ENCODE measurements at regions not wholly inside any gene's neighbourhood (a gene's known extent, or its start where the extent isn't known, plus 50 kb on each side); places are given as distances from the start of the nearest gene placed in this dataset.

DNA sequence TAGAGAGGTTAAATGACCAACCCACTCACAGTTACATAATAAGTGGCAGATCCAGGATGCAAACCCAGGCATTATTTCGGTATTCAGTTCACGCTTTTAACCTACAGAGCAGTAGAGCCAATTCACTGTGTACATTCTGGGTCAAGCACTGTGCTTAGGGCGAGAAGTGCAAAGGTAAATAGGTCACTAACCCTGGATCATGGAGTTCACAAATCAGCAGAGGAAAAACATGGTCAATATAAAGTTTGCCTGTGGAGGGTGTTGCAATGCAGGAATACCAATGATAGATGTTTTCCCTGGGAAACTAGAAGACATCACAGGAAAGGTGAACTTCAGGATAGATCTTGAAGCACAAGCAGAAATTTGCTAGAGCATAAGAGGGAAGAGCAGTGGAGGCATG, 253.4 kb upstream of the NFIA start:
- H2BK15ac ChIP-seq (ENCODE audit: low read length) = no peak overlapping the region
- WGBS, 2 experiments (ENCODE audit: extremely low coverage in 1 of 2, insufficient coverage in 1 of 2, insufficient read length in 1 of 2, insufficient replicate concordance in 2 of 2, low coverage in 1 of 2, low lambda C conversion rate in 2 of 2, missing lambda C conversion rate in 1 of 2) = 90% methylated on average over 3 of the region's 3 CpGs; no CpG with 5 or more reads in 1 of the 2 experiments
- H3K36me3 ChIP-seq (ENCODE audit: control insufficient read depth in 2 of 4, insufficient read depth in 4 of 4, low read length in 3 of 4) = no peaks in the 10 kb centered on the region
- H3K9ac ChIP-seq (replicated peaks in 1 of 4; ENCODE audit: extremely low read depth in 1 of 4, low read depth in 3 of 4, low read length in 3 of 4) = no peak overlapping the region
- no peak for TF ChIP-seq EGR1 (IDR thresholded peaks at IDR 0.05; ENCODE audit: borderline replicate concordance, low read depth, low read length)
- TF ChIP-seq RAD21 (IDR thresholded peaks at IDR 0.05 in 1 of 2, conservative IDR thresholded peaks at IDR 0.05 in 1 of 2; ENCODE audit: low read depth in 2 of 2, low read length in 2 of 2) = 0 out of 4 replicates have a peak, but pooled peaks of 1 of the 2 experiments have one; percentile 6
- TF ChIP-seq SP2 (IDR thresholded peaks at IDR 0.05; ENCODE audit: low read length) = no peak
- H4K20me1 ChIP-seq (replicated peaks in 1 of 2; ENCODE audit: control insufficient read depth in 1 of 2, insufficient read depth in 2 of 2, low read length in 2 of 2) = no peaks in the 10 kb centered on the region
- H2BK120ac ChIP-seq (replicated peaks; ENCODE audit: low read depth, low read length) = no peak overlapping the region
- H3K79me2 ChIP-seq (ENCODE audit: control insufficient read depth in 1 of 2, insufficient read depth in 2 of 2, low read length in 2 of 2) = no peaks in the 10 kb centered on the region
- H2AFZ ChIP-seq (ENCODE audit: low read length) = no peak overlapping the region
- no peak overlapping the region for H3K14ac ChIP-seq (ENCODE audit: insufficient read length)
- no peak overlapping the region for H3K4ac ChIP-seq (replicated peaks; ENCODE audit: insufficient read length, low read depth, low read length)
- H2BK20ac ChIP-seq (ENCODE audit: low read length) = no peak overlapping the region
- H2AK5ac ChIP-seq (ENCODE audit: low read depth, low read length) = no peak overlapping the region
- no peaks in the 10 kb centered on the region for H3K79me1 ChIP-seq (ENCODE audit: low read depth, low read length)
- H3K9me3 ChIP-seq (ENCODE audit: insufficient read depth in 2 of 2, low read depth in 1 of 2, low read length in 1 of 2) = no peaks in the 10 kb centered on the region
- no peak for DNase-seq (ENCODE audit: low read depth in 1 of 2, low spot score in 2 of 2)
- H3K23me2 ChIP-seq (ENCODE audit: low read depth, low read length) = no peaks in the 10 kb centered on the region
- H3K56ac ChIP-seq (replicated peaks; ENCODE audit: insufficient read length, low read depth, low read length) = no peak overlapping the region
- no peak overlapping the region for H3K4me2 ChIP-seq (ENCODE audit: insufficient read depth in 1 of 2, low read depth in 2 of 2, low read length in 2 of 2)
- ChIA-PET POLR2A (ENCODE audit: partially characterized antibody) (no interaction called here), CTCF (ENCODE audit: partially characterized antibody) (no interaction called here)
- no peak overlapping the region for H4K91ac ChIP-seq (replicated peaks; ENCODE audit: insufficient read length, low read length)
- H3K23ac ChIP-seq (ENCODE audit: insufficient read length) = no peak overlapping the region
- FAIRE-seq = no peak
- H2BK12ac ChIP-seq (ENCODE audit: low read depth, low read length) = no peak overlapping the region
- H3K18ac ChIP-seq (ENCODE audit: extremely low read depth, low read length) = no peak overlapping the region
- no peak overlapping the region for H3K4me3 ChIP-seq (ENCODE audit: extremely low read depth in 1 of 4, insufficient read depth in 2 of 4, low read depth in 3 of 4, low read length in 4 of 4)
- no peak overlapping the region for H3K27ac ChIP-seq (ENCODE audit: low read depth, low read length)
- no peak overlapping the region for H2BK5ac ChIP-seq (ENCODE audit: low read depth, low read length)
- peaks cover 0 to 3% (median 0%) of the 10 kb centered on the region in 4 experiments; a peak in 2 of 7 replicates for H3K4me1 ChIP-seq (replicated peaks in 1 of 4; ENCODE audit: control insufficient read depth in 3 of 4, insufficient read depth in 4 of 4, low read length in 3 of 4)
- no peak overlapping the region for H4K5ac ChIP-seq (ENCODE audit: insufficient read length, low read depth, low read length)
- H4K8ac ChIP-seq (ENCODE audit: extremely low read depth, insufficient read depth, low read length) = no peak overlapping the region
- no peaks in the 10 kb centered on the region for H3K27me3 ChIP-seq (replicated peaks in 1 of 4; ENCODE audit: control insufficient read depth in 3 of 4, extremely low read depth in 1 of 4, insufficient read depth in 3 of 4, low read length in 3 of 4)
